HepG2 (cell line): ENCODE measurements at regions not wholly inside any gene's neighbourhood (a gene's known extent, or its start where the extent isn't known, plus 50 kb on each side); places are given as distances from the start of the nearest gene placed in this dataset.

Experiments
- ATAC-seq: fragments of 200-7000 bp; cut with Tn5 transposase; 3 replicates; pipeline ENCODE4 v1.9.1; 2020; ENCODE audit warnings: mild to moderate bottlenecking, moderate library complexity
- BruUV-seq: library from RNA; stranded (reverse); fragments of 400-500 nt; replicated peaks from 2 replicates; lab custom pipeline; 2021; lab: Mats Ljungman, UMichigan
- CTCF ChIA-PET: fragments of 300-600 bp; formaldehyde crosslinking; extraction: SDS; loops from one replicate; lab custom pipeline; 2021; ENCODE audit warnings: low total read pairs, inconsistent platforms, low intra/inter-chr PET ratio; lab: Yijun Ruan, JAX
- POLR2A ChIA-PET: fragments of 350-600 bp; sonication (Branson Sonifier 250); formaldehyde crosslinking; loops from one replicate; lab custom pipeline; 2020; ENCODE audit warnings: antibody characterized with exemption, inconsistent platforms; lab: Yijun Ruan, JAX
- DNase-seq: peaks from one replicate; pipeline ENCODE4 v3.0.0-alpha.2; 2015; ENCODE audit warnings: low spot score
- FAIRE-seq: peaks from 3 replicates; lab custom pipeline; 2011; peaks lifted over from hg19 to GRCh38; lab: Jason Lieb, UNC
- H2AFZ ChIP-seq: one replicate; pipeline ENCODE4 v1.6.1; 2011; ENCODE audit warnings: low read length, inconsistent platforms
- H3K27ac ChIP-seq: fragments of 300-600 bp; 3 replicates; pipeline ENCODE4 v1.8.0; 2011; ENCODE audit warnings: mixed run types, mild to moderate bottlenecking, mixed read lengths, low read length, inconsistent platforms; ENCODE audit not compliant: insufficient read depth; ENCODE audit errors: extremely low read length
- H3K27me3 ChIP-seq, 2 experiments: fragments of 200-600 bp in 1 of 2; 2 replicates in 1 of 2; 3 replicates in 1 of 2; pipeline versions ENCODE4 v1.6.0 to v1.8.0; 2011; ENCODE audit warnings: low read length in 2 of 2, mild to moderate bottlenecking in 2 of 2, moderate library complexity in 2 of 2, inconsistent platforms in 1 of 2; ENCODE audit not compliant: insufficient read depth in 2 of 2, control insufficient read depth in 1 of 2
- H3K36me3 ChIP-seq, 2 experiments: fragments of 200-600 bp in 1 of 2; replicated peaks in 1 of 2; 2 replicates in 1 of 2; 3 replicates in 1 of 2; pipeline versions ENCODE4 v1.5.1 to v1.8.0; 2011; ENCODE audit warnings: low read length in 2 of 2, inconsistent platforms in 1 of 2; ENCODE audit not compliant: insufficient read depth in 2 of 2, control insufficient read depth in 1 of 2
- H3K4me1 ChIP-seq: 2 replicates; pipeline ENCODE4 v1.5.1; 2012; ENCODE audit warnings: low read length, inconsistent platforms; ENCODE audit not compliant: insufficient read depth
- H3K4me2 ChIP-seq: 2 replicates; pipeline ENCODE4 v1.6.0; 2011; ENCODE audit warnings: low read depth, low read length, inconsistent platforms
- H3K4me3 ChIP-seq, 3 experiments: fragments of 200-600 bp in 1 of 3; sonication (generic), shearing (Covaris generic) in 1 of 3; replicated peaks in 1 of 3; 2 replicates each; pipeline ENCODE4 v1.5.1; 2011 to 2016; ENCODE audit warnings: low read length in 3 of 3, inconsistent platforms in 2 of 3, low read depth in 2 of 3, mild to moderate bottlenecking in 2 of 3, control low read depth in 1 of 3, mixed read lengths in 1 of 3; ENCODE audit not compliant: insufficient read depth in 1 of 3
- H3K79me2 ChIP-seq: one replicate; pipeline ENCODE4 v1.6.1; 2011; ENCODE audit warnings: low read length, inconsistent platforms; ENCODE audit not compliant: insufficient read depth
- H3K9ac ChIP-seq: 2 replicates; pipeline ENCODE4 v1.6.0; 2011; ENCODE audit warnings: mild to moderate bottlenecking, low read depth, low read length, inconsistent platforms; ENCODE audit not compliant: insufficient read depth
- H3K9me3 ChIP-seq: 2 replicates; pipeline ENCODE4 v1.5.1; 2012; ENCODE audit warnings: mild to moderate bottlenecking, low read length
- H4K20me1 ChIP-seq: 2 replicates; pipeline ENCODE4 v1.6.0; 2011; ENCODE audit warnings: inconsistent platforms, mild to moderate bottlenecking, low read length, moderate library complexity; ENCODE audit not compliant: insufficient read depth
- CERS6 ChIP-seq: sonication (generic); formaldehyde crosslinking; IDR thresholded peaks from 2 replicates; pipeline ENCODE4 v1.5.0; 2020; ENCODE audit warnings: missing genetic modification reagents
- DNMT1 ChIP-seq: sonication (generic); formaldehyde crosslinking; IDR thresholded peaks from 2 replicates; pipeline ENCODE4 v1.5.1; 2020; ENCODE audit warnings: mild to moderate bottlenecking, missing genetic modification reagents
- E2F5 ChIP-seq: sonication (generic); formaldehyde crosslinking; conservative IDR thresholded peaks from 2 replicates; pipeline ENCODE4 v1.4.0; 2020; ENCODE audit warnings: missing genetic modification reagents
- GTF2F1 ChIP-seq: fragments of 150-350 bp; IDR thresholded peaks from 2 replicates; pipeline ENCODE4 v1.6.1; 2014; ENCODE audit warnings: low read length
- SAP130 ChIP-seq: IDR thresholded peaks from 2 replicates; pipeline ENCODE4 v1.6.1; 2016; ENCODE audit warnings: low read depth
- ZBTB46 ChIP-seq: sonication (generic); formaldehyde crosslinking; IDR thresholded peaks from 2 replicates; pipeline ENCODE4 v1.4.0; 2020; ENCODE audit warnings: mild to moderate bottlenecking, missing genetic modification reagents, borderline replicate concordance
- ZNF260 ChIP-seq: sonication (generic); formaldehyde crosslinking; IDR thresholded peaks from 2 replicates; pipeline ENCODE4 v1.4.0; 2020; ENCODE audit warnings: missing genetic modification reagents, low read depth, mild to moderate bottlenecking, borderline replicate concordance
- WGBS: methylation state at CpG from one replicate; pipeline ENCODE4 v1.1.6; 2017; ENCODE audit warnings: low lambda C conversion rate; 5-methylcytosine and 5-hydroxymethylcytosine counted together
- in situ Hi-C: cut with HindIII; loops from 2 replicates; pipeline ENCODE4 v1.10.0; 2017; ENCODE audit warnings: low pct_unique_long_range_greater_than_20kb; ENCODE audit not compliant: extremely low pct_ligation_motif_present
- intact Hi-C: fragments of 100-400 bp; cut with micrococcal nuclease; formaldehyde crosslinking; loops from one replicate; pipeline ENCODE4 v1.10.0; 2022; ENCODE audit not compliant: unreplicated experiment

GRCh38 chr18:46312221-46312620, 208.0 kb downstream of the HAUS1 start:
- no peaks in the 10 kb centered on the region for H3K4me1 ChIP-seq
- DNase-seq (no peak), FAIRE-seq (no peak), ATAC-seq (no peak)
- H3K27ac ChIP-seq: no peak overlapping the region
- H3K79me2 ChIP-seq: no peaks in the 10 kb centered on the region
- in situ Hi-C loops (no loop called here), intact Hi-C loops (no loop called here)
- H3K36me3 ChIP-seq: no peaks in the 10 kb centered on the region
- H3K27me3 ChIP-seq: peaks cover 0 to 12% of the 10 kb centered on the region in 2 experiments; a peak in 2 of 5 replicates
- ChIA-PET POLR2A (no interaction called here), CTCF (no interaction called here)
- H2AFZ ChIP-seq: no peak overlapping the region
- no TSS peak for BruUV-seq
- H4K20me1 ChIP-seq: no peaks in the 10 kb centered on the region
- H3K4me2 ChIP-seq: no peak overlapping the region
- no peak overlapping the region for H3K9ac ChIP-seq
- no peaks in the 10 kb centered on the region for H3K9me3 ChIP-seq
- WGBS: 24% methylated on average over 6 of the region's 6 CpGs
- H3K4me3 ChIP-seq: no peak overlapping the region
- TF ChIP-seq E2F5 (CRISPR knock-in tag): no peak
- TF ChIP-seq ZBTB46 (CRISPR knock-in tag): no peak
- TF ChIP-seq DNMT1 (CRISPR knock-in tag): no peak
- TF ChIP-seq SAP130 (CRISPR knock-in tag): no peak
- TF ChIP-seq ZNF260 (CRISPR knock-in tag): no peak
- TF ChIP-seq GTF2F1: no peak

- intact Hi-C loops: no loop called here
- FAIRE-seq: no peak
- H2AFZ ChIP-seq: no peak overlapping the region
- H3K36me3 ChIP-seq: no peaks in the 10 kb centered on the region
- no peak overlapping the region for H3K4me2 ChIP-seq
- no peak overlapping the region for H3K9ac ChIP-seq
- no TSS peak for BruUV-seq
- ChIA-PET POLR2A (no interaction called here), CTCF (no interaction called here)
- no peaks in the 10 kb centered on the region for H3K4me1 ChIP-seq
- no peaks in the 10 kb centered on the region for H3K79me2 ChIP-seq
- no peak for DNase-seq
- no peak for TF ChIP-seq CERS6 (CRISPR knock-in tag)
- 0% methylated on average over 1 of the region's 6 CpGs for WGBS
- no peaks in the 10 kb centered on the region for H3K9me3 ChIP-seq
- ATAC-seq: no peak
- H4K20me1 ChIP-seq: no peaks in the 10 kb centered on the region
- in situ Hi-C loops: no loop called here
- H3K27me3 ChIP-seq: peaks cover 0 to 12% of the 10 kb centered on the region in 2 experiments; a peak in 2 of 5 replicates
- H3K27ac ChIP-seq: no peak overlapping the region
- H3K4me3 ChIP-seq: no peak overlapping the region
Measured at GRCh38 chr18:46313521-46313920, 209.3 kb downstream of the HAUS1 start.
